HCT116 (cell line): ENCODE measurements at regions not wholly inside any gene's neighbourhood (a gene's known extent, or its start where the extent isn't known, plus 50 kb on each side); places are given as distances from the start of the nearest gene placed in this dataset.
"Not testable (repeated sequence)": the region's sequence is repeated elsewhere in the genome, so short reads cannot be mapped to it uniquely, and the experiment has no call there.

Experiments used
- ATAC-seq: fragments of 200-7000 bp; cut with Tn5 transposase; 2 replicates; pipeline ENCODE4 v1.9.1; 2020; ENCODE audit warnings: mild to moderate bottlenecking, moderate library complexity
- BruUV-seq: library from RNA; stranded (reverse); fragments of 400-500 nt; replicated peaks from 2 replicates; lab custom pipeline; 2021; lab: Mats Ljungman, UMichigan
- CTCF ChIA-PET: fragments of 300-600 bp; sonication (Branson Sonifier 250); formaldehyde crosslinking; loops from one replicate; lab custom pipeline; 2021; ENCODE audit warnings: antibody characterized with exemption; lab: Charles Lee
- POLR2A ChIA-PET: fragments of 300-600, 350-600 bp; sonication (Branson Sonifier 250); formaldehyde crosslinking; loops from one replicate; lab custom pipeline; 2021; ENCODE audit warnings: antibody characterized with exemption; lab: Charles Lee
- RAD21 ChIA-PET, 2 experiments: fragments of 300-600 bp; sonication (Branson Sonifier 250); formaldehyde crosslinking; loops; one replicate each; lab custom pipeline; 2023; ENCODE audit warnings: low total read pairs in 2 of 2; ENCODE audit not compliant: uncharacterized antibody in 2 of 2, unreplicated experiment in 2 of 2, low non-redundant PET in 1 of 2; lab: Charles Lee
- DNase-seq: peaks from one replicate; pipeline ENCODE4 v3.0.0-alpha.2; 2010; ENCODE audit warnings: low read depth, low spot score
- H2AFZ ChIP-seq: fragments of 200-600 bp; shearing (Covaris generic), sonication (generic); 2 replicates; pipeline ENCODE4 v1.6.1; 2017; ENCODE audit warnings: low read depth, mixed run types, mixed read lengths, antibody characterized with exemption, low read length; ENCODE audit not compliant: poor library complexity, severe bottlenecking
- H3K27ac ChIP-seq: 2 replicates; pipeline ENCODE4 v1.5.1; 2012; ENCODE audit warnings: low read depth, low read length
- H3K27me3 ChIP-seq: fragments of 200-600 bp; sonication (generic); 2 replicates; pipeline ENCODE4 v1.6.1; 2016; ENCODE audit warnings: mixed run types, low read length, mixed read lengths; ENCODE audit not compliant: insufficient read depth
- H3K36me3 ChIP-seq, 2 experiments: fragments of 200-500 bp in 1 of 2; fragments of 200-600 bp in 1 of 2; sonication (Bioruptor generic) in 1 of 2; sonication (generic) in 1 of 2; 2 replicates each; pipeline versions ENCODE4 v1.5.1 to v1.6.1; 2014 to 2016; ENCODE audit warnings: low read length in 2 of 2, inconsistent platforms in 1 of 2, mixed read lengths in 1 of 2, mixed run types in 1 of 2; ENCODE audit not compliant: insufficient read depth in 2 of 2, control insufficient read depth in 1 of 2
- H3K4me1 ChIP-seq, 2 experiments: fragments of 200-600 bp in 1 of 2; sonication (generic) in 1 of 2; 2 replicates each; pipeline versions ENCODE4 v1.5.1 to v1.6.1; 2012 to 2017; ENCODE audit warnings: low read length in 2 of 2, inconsistent platforms in 1 of 2, mild to moderate bottlenecking in 1 of 2, mixed read lengths in 1 of 2, mixed run types in 1 of 2, moderate library complexity in 1 of 2; ENCODE audit not compliant: insufficient read depth in 2 of 2, control insufficient read depth in 1 of 2
- H3K4me2 ChIP-seq: fragments of 200-600 bp; sonication (generic); 2 replicates; pipeline ENCODE4 v1.6.1; 2017; ENCODE audit warnings: mixed run types, low read length, mixed read lengths
- H3K4me3 ChIP-seq, 2 experiments: fragments of 200-600 bp in 1 of 2; sonication (generic) in 1 of 2; replicated peaks in 1 of 2; 2 replicates each; pipeline ENCODE4 v1.5.1; 2011 to 2016; ENCODE audit warnings: low read length in 2 of 2, control low read depth in 1 of 2, low read depth in 1 of 2, mild to moderate bottlenecking in 1 of 2, mixed read lengths in 1 of 2, mixed run types in 1 of 2
- H3K79me2 ChIP-seq: fragments of 200-600 bp; sonication (generic); 2 replicates; pipeline ENCODE4 v1.6.1; 2017; ENCODE audit warnings: mild to moderate bottlenecking, mixed run types, low read length, moderate library complexity, mixed read lengths; ENCODE audit not compliant: insufficient read depth
- H3K9ac ChIP-seq: fragments of 200-600 bp; sonication (generic); 2 replicates; pipeline ENCODE4 v1.6.1; 2016; ENCODE audit warnings: low read length, mixed read lengths
- H3K9me2 ChIP-seq: fragments of 200-600 bp; sonication (generic), shearing (Covaris generic); 2 replicates; pipeline ENCODE4 v1.6.1; 2017; ENCODE audit warnings: mixed run types, mild to moderate bottlenecking, moderate library complexity; ENCODE audit not compliant: insufficient read depth
- H3K9me3 ChIP-seq, 2 experiments: fragments of 200-500 bp in 1 of 2; fragments of 200-600 bp in 1 of 2; sonication (Bioruptor generic) in 1 of 2; sonication (generic) in 1 of 2; 2 replicates each; pipeline ENCODE4 v1.6.1; 2014 to 2017; ENCODE audit warnings: low read length in 2 of 2, mixed read lengths in 2 of 2, inconsistent platforms in 1 of 2, low read depth in 1 of 2, mild to moderate bottlenecking in 1 of 2, mixed run types in 1 of 2, moderate library complexity in 1 of 2; ENCODE audit not compliant: control insufficient read depth in 1 of 2, insufficient read depth in 1 of 2
- H4K20me1 ChIP-seq: fragments of 200-600 bp; sonication (generic), shearing (Covaris generic); 2 replicates; pipeline ENCODE4 v1.6.1; 2017; ENCODE audit warnings: mixed run types, mild to moderate bottlenecking, moderate library complexity; ENCODE audit not compliant: insufficient read depth
- CEBPB ChIP-seq: IDR thresholded peaks from 2 replicates; pipeline ENCODE4 v1.6.1; 2012; ENCODE audit warnings: low read depth
- EGR1 ChIP-seq: IDR thresholded peaks from 2 replicates; pipeline ENCODE4 v1.6.1; 2012; ENCODE audit warnings: low read depth
- ELF1 ChIP-seq: IDR thresholded peaks from 2 replicates; pipeline ENCODE4 v1.6.1; 2012; ENCODE audit warnings: low read depth, borderline replicate concordance
- EZH2 ChIP-seq: fragments of 200-600 bp; sonication (generic); IDR thresholded peaks from 2 replicates; pipeline ENCODE4 v1.6.1; 2017; ENCODE audit warnings: antibody characterized with exemption, mixed run types
- EZH2phosphoT487 ChIP-seq: fragments of 200-600 bp; IDR thresholded peaks from 2 replicates; pipeline ENCODE4 v1.6.1; 2018; ENCODE audit warnings: antibody characterized with exemption, borderline replicate concordance
- FOSL1 ChIP-seq: IDR thresholded peaks from 2 replicates; pipeline ENCODE4 v1.6.1; 2012; ENCODE audit warnings: low read depth
- MAX ChIP-seq: IDR thresholded peaks from 2 replicates; pipeline ENCODE4 v1.6.1; 2012
- POLR2A ChIP-seq: IDR thresholded peaks from 2 replicates; pipeline ENCODE4 v1.7.0; 2011; ENCODE audit warnings: borderline replicate concordance; ENCODE audit not compliant: insufficient read depth, insufficient read length; ENCODE audit errors: extremely low read depth
- RAD21 ChIP-seq: IDR thresholded peaks from 2 replicates; pipeline ENCODE4 v1.6.1; 2012; ENCODE audit warnings: low read depth, mild to moderate bottlenecking
- REST ChIP-seq: IDR thresholded peaks from 2 replicates; pipeline ENCODE4 v1.6.1; 2012; ENCODE audit warnings: low read depth
- SP1 ChIP-seq: IDR thresholded peaks from 2 replicates; pipeline ENCODE4 v1.6.1; 2012; ENCODE audit warnings: low read depth
- TCF7L2 ChIP-seq: IDR thresholded peaks from 2 replicates; pipeline ENCODE4 v1.7.0; 2011; ENCODE audit warnings: borderline replicate concordance, inconsistent platforms; ENCODE audit not compliant: insufficient read depth, insufficient read length; ENCODE audit errors: extremely low read depth
- YY1 ChIP-seq: IDR thresholded peaks from 2 replicates; pipeline ENCODE4 v1.6.1; 2011; ENCODE audit warnings: low read length, low read depth, moderate library complexity, mild to moderate bottlenecking; ENCODE audit not compliant: insufficient replicate concordance; ENCODE audit errors: extremely low read depth
- ZFX ChIP-seq: fragments of 450-650 bp; IDR thresholded peaks from 2 replicates; pipeline ENCODE4 v1.6.1; 2017
- ZNF274 ChIP-seq: fragments of 200-500 bp; sonication (Bioruptor generic); IDR thresholded peaks from 2 replicates; pipeline ENCODE4 v1.6.1; 2014; ENCODE audit warnings: mild to moderate bottlenecking, low read depth, low read length, inconsistent platforms
- intact Hi-C: fragments of 100-400 bp; cut with micrococcal nuclease; formaldehyde crosslinking; loops from 2 replicates; pipeline ENCODE4 v1.10.0; 2022
- TF ChIP-seq, protein P1 (sequence below): IDR thresholded peaks from 2 replicates; pipeline ENCODE4 v1.6.1; 2011; ENCODE audit warnings: mild to moderate bottlenecking, low read length, moderate library complexity; ENCODE audit not compliant: insufficient replicate concordance; ENCODE audit errors: extremely low read depth

GRCh38 chr14:84483072-84483420 is 1046.9 kb upstream of the FLRT2 start:
- H3K9me3 ChIP-seq: peaks cover 3 to 32% of the 10 kb centered on the region in 2 experiments; a peak in 3 of 4 replicates
- H3K79me2 ChIP-seq: no peaks in the 10 kb centered on the region
- POLR2A ChIA-PET: no interaction called here
- H3K9ac ChIP-seq: no peak overlapping the region
- no peaks in the 10 kb centered on the region for H3K36me3 ChIP-seq
- no peak overlapping the region for H3K4me3 ChIP-seq
- TF ChIP-seq REST (no peak), SP1 (no peak), ZFX (no peak), CEBPB (no peak), TCF7L2 (no peak), FOSL1 (no peak), EZH2 (no peak), ELF1 (no peak), ZNF274 (no peak), YY1 (no peak), RAD21 (no peak), EGR1 (no peak), POLR2A (no peak), MAX (no peak), EZH2phosphoT487 (no peak)
- TF ChIP-seq, protein P1, sequence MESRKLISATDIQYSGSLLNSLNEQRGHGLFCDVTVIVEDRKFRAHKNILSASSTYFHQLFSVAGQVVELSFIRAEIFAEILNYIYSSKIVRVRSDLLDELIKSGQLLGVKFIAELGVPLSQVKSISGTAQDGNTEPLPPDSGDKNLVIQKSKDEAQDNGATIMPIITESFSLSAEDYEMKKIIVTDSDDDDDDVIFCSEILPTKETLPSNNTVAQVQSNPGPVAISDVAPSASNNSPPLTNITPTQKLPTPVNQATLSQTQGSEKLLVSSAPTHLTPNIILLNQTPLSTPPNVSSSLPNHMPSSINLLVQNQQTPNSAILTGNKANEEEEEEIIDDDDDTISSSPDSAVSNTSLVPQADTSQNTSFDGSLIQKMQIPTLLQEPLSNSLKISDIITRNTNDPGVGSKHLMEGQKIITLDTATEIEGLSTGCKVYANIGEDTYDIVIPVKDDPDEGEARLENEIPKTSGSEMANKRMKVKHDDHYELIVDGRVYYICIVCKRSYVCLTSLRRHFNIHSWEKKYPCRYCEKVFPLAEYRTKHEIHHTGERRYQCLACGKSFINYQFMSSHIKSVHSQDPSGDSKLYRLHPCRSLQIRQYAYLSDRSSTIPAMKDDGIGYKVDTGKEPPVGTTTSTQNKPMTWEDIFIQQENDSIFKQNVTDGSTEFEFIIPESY: no peak
- DNase-seq (no peak), ATAC-seq (no peak)
- no TSS peak for BruUV-seq
- no peak overlapping the region for H3K4me2 ChIP-seq
- H3K27me3 ChIP-seq: no peaks in the 10 kb centered on the region
- RAD21 ChIA-PET: no interaction called here
- H3K4me1 ChIP-seq: no peaks in the 10 kb centered on the region
- H3K27ac ChIP-seq: no peak overlapping the region
- H2AFZ ChIP-seq: no peak overlapping the region
- H3K9me2 ChIP-seq: no peaks in the 10 kb centered on the region
- CTCF ChIA-PET: no interaction called here
- H4K20me1 ChIP-seq: no peaks in the 10 kb centered on the region
- intact Hi-C loops: no loop called here

- H3K9me2 ChIP-seq, intact Hi-C loops, H3K36me3 ChIP-seq, RAD21 ChIA-PET, H3K9ac ChIP-seq, H4K20me1 ChIP-seq, H3K4me2 ChIP-seq, POLR2A ChIA-PET, DNase-seq, H3K4me1 ChIP-seq, H3K4me3 ChIP-seq, H3K27ac ChIP-seq, H3K79me2 ChIP-seq, H2AFZ ChIP-seq, H3K27me3 ChIP-seq, ATAC-seq, BruUV-seq, CTCF ChIA-PET: not testable (repeated sequence)
- H3K9me3 ChIP-seq: peaks cover 3 to 29% of the 10 kb centered on the region in 2 experiments; a peak in 3 of 4 replicates
Measured at GRCh38 chr14:84484243-84484642, 1045.7 kb upstream of the FLRT2 start.
